ENCODE measurements at regions not wholly inside any gene's neighbourhood (a gene's known extent, or its start where the extent isn't known, plus 50 kb on each side); places are given as distances from the start of the nearest gene placed in this dataset.
"Not testable (repeated sequence)": the region's sequence is repeated elsewhere in the genome, so short reads cannot be mapped to it uniquely, and the experiment has no call there.

DNA sequence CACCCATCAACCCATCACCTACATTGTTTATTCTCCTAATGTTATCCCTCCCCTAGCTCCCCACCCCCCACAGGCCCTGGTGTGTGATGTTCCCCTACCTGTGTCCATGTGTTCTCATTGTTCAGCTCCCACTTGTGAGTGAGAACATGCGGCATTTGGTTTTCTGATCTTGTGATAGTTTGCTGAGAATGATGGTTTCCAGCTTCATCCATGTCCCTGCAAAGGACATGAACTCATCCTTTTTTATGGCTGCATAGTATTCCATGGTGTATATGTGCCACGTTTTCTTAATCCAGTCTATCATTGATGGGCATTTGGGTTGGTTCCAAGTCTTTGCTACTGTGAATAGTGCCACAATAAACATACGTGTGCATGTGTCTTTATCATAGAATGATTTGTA, 118.1 kb upstream of the IER5L start:
- DNase-seq, result not testable (repeated sequence)

DNA sequence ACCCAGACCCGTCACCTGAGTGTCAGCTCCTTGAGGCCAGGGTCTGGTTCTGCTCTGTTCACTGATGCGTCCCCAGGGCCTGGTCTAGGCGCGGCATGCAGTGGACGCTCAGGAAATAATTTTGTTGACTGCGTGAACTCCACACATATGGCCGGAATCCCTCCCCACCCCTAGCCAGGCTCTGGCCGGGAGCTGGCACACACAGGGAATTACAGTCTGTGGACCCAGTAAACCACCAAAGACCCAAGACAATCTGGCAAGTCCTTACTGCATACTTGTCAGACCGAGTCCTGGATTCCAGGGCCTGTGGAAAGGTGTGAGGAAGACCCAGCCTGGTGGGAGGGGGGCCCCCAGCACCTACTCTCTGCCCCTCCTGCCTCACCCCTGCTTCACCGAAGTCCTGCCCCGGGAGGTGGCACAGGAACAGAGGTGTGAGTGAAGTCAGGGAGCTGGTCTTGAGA, 113.0 kb upstream of the IER5L start:
- DNase-seq, result no peak

- DNase-seq, result no peak
Observed at GRCh38 chr9:129290606-129291005, 112.5 kb upstream of the IER5L start.

GRCh38 chr9:129289883-129290282, 111.8 kb upstream of the IER5L start:
- DNase-seq, result no peak

- DNase-seq, result no peak
Observed at GRCh38 chr9:129289131-129289731, 111.2 kb upstream of the IER5L start.

DNA sequence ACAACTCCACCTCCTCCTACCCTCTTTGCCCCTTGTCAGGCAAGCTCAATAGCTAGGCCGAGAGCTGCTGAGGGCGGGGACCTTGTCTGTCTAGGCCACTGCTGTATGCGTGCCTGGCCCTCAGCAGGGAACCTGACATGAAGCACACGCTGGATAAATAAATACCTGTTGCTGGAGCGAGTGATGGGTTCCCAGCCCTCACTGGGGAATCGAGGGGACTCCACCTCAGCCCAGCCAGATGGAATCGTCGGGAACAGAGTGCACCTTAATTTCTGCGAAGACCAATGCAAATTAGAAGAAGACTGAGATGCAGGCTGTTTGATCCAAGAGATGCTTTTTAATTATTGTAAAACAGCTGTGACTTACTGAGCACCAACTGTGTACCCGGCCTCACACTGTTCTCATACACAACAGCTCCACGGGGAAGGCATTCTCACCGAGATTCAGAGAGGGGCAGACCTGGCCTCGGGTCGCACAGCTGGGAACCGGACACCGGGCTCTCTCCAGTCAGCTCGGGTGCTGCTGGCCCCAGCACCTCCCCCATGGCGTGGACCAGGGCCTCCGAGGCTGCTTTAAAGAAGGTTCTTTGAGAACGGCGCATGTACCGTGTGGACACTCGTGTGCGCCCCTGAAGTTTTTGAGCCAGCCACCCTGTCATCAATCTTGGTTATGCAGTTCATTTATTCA, 109.7 kb upstream of the IER5L start:
- DNase-seq, result no peak

GRCh38 chr9:129285979-129286772, 108.1 kb upstream of the IER5L start:
- no peak for DNase-seq

DNA sequence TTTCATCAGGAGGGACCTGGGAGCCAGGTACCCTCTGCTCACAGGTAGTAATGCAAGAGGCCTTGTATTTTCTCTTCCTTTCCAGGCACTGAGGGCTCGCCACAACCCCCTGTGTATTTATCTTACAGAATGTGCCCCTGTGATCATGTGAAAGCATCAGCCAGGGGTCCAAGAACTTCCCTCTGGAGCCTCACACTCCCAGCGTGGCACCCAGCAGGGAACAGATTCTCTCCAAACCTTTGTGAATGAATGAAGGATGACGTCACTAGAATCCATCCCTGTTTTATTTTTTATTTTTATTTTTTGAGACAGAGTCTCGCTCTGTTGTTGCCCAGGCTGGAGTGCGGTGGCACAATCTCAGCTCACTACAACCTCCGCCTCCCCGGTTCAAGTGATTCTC, 107.3 kb upstream of the IER5L start:
- no peak for DNase-seq

GRCh38 chr9:129284607-129285291, 106.7 kb upstream of the IER5L start:
- DNase-seq, result no peak

DNA sequence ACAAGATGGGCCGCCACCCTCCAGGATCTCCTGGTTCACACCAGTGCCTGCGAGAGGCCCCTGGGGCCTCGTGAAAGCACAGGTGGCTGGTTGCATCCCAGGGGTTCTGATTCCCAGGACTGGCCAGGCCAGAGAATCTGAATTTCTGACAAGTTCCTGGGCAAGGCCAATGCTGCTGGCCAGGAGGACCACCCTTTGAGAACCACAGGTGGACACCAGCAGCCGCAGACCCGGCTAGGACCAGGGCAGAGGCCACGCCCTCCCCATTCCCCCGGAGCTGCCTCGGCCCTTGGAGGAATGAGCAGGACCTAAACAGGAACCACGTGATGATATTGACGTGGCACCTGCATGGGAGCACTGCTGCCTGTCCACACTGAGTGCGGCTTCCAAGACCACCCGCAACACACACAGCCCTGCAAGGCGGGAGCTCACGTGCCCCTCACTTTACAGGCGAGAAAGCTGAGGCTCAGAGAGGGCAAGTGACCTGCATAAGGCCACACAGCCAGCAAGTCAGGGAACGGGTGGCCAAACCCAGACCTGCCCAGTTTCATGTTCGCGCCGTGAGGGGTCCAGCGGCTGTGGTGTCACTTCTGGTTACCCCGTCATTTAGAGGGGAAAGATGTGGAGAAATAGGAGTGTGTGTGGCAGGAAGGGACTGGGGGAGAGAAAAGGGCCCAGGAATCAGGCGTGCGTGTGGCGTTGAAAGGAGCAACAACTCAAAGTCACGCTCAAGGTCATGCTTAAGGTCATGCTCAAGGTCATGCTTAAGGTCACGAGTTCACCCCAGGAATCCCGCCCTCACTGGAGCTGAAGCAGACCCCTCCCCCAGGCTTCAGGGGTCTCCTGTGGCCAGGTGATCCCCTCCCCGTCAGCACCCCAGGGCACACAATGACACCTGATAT, 105.9 kb upstream of the IER5L start:
- DNase-seq, result no peak

DNA sequence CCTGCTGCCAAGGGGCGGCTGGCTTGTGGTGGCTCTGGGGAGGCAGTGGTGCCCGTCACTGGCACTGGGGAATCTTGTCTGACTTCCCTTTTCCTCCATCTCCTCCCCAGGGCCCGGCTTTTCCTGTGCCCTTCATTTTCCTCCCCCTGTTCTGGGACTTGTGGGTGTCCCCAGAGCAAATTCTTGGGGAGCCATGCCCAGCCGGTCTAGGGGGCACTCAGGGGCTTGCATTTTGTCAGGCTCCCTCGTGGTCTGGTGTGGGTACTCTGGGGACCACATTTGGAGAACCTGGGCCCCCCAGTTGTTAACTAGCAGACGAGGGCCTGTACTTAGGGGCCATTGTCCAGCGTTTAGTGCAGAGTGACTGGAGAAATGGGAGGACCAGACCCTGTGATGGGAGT, 105.2 kb upstream of the IER5L start:
- no peak for DNase-seq

DNA sequence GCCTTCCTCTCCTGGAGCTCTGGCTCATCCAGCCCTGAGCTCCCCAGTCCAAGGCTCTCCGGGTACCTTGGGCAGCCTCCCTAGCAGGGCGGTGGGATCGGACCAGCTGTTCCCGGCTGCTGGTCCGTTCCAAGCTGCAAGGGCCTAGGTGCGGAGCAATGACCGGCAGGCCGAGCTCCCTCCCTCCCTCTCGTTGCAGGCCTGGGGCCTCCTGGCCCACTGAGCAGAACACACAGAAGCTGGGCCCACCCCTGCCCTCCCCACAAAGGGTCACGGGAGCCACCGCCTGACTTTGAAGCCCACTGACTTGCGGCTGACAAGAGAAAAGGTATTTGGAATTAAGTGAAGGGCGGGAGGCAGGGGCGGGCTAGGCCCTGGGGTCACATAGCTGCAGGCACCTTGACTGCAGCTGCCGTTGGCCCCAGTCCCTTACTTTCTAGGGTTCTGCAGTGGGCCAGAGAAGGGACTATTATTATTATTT, 104.7 kb upstream of the IER5L start:
- DNase-seq, result no peak

GRCh38 chr9:129282272-129282671, 104.2 kb upstream of the IER5L start:
- no peak for DNase-seq

GRCh38 chr9:129281506-129282145, 103.6 kb upstream of the IER5L start:
- DNase-seq, result no peak

DNA sequence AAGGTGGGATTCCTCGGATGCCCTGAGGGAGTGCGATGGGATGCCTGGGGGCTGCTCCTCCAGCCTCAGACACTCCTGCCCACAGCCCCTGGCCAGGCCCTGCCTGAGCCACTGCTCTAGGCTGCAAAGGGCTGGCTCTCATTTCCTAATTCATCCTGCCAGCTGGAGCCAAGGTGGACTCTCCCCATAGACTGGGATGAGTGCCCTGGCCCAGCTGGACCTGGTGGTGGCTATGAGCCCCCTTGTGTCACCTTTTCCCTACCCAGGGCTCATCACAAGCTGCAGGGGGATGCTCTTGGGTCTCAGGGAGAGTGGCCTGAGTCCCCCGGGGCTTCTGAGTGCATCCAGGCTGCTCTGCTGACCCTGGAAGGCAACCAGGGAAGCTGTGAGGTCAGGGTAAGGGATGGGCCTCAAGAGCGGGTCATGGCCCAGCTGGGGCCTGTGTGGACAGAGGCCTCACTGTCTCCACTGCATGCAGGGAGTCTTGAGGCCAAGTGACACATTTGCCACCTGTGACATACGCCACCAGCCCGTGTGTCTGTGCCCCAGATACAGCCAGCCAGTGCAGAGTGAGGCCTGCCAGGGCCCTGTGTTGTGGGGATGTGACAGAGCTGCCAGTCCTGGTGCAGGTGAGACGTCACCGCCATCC, 102.7 kb upstream of the IER5L start:
- no peak for DNase-seq

- no peak for DNase-seq
Observed at GRCh38 chr9:129280236-129280622, 102.2 kb upstream of the IER5L start.

GRCh38 chr9:129278391-129279237, 100.6 kb upstream of the IER5L start:
- no peak for DNase-seq

GRCh38 chr9:129276486-129277230, 98.6 kb upstream of the IER5L start:
- DNase-seq, result no peak

DNA sequence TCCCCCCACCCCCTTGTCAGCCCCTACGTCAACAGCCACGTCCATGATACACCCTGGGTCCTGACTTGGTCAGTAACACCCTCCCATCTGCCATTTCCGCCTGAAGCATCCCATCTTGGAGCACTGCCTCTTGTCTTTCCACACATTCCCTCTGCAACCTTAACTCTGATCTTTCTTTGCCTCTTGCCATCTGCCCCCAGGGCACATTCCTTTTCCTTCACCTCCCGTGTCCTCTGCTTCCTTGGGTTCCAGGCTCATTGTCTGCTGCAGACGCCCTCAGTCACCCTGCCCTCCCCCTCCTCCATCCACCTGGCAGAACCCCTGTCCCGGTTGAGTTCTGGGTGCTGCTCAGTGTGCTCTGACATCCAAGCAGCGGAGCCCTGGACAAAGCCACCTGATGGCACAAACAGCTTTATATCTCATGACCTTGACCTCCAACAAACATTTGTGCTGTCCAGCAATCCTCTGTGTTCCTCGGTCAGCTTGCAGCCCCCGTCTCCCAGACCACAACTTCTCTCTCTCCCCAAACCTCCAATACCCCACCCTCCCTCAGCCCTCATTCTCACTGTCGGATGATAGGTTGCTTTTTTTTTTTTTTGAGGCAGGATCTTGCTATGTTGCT, 97.7 kb upstream of the IER5L start:
- no peak for DNase-seq

All from activated CD4-positive, alpha-beta T cell treated with anti-CD3 and anti-CD28 coated beads, Interleukin-2, Interleukin-6, amounts not matched to agents 100 ng/mL and 50 ng/mL, durations not matched to agents 16 hours and 8 hours (primary cell).